Tibial artery (tissue), 4 donors: ENCODE measurements at regions not wholly inside any gene's neighbourhood (a gene's known extent, or its start where the extent isn't known, plus 50 kb on each side); places are given as distances from the start of the nearest gene placed in this dataset.

Experiments
- DNase-seq, 2 donors: peaks; one replicate each; pipeline ENCODE4 v3.0.0-alpha.2; 2019
- H3K27ac ChIP-seq, 2 donors: fragments of 200-600 bp; sonication (generic) in 1 of 2; 1 replicate in 1 of 2; 2 replicates in 1 of 2; pipeline ENCODE4 v1.5.1; 2018 to 2019; ENCODE audit warnings: mild to moderate bottlenecking in 1 of 2
- H3K27me3 ChIP-seq, 2 donors: fragments of 200-600 bp; sonication (generic) in 1 of 2; one replicate each; pipeline versions ENCODE4 v1.5.1 to v1.6.0; 2016 to 2019
- H3K36me3 ChIP-seq, 3 donors: fragments of 200-600 bp; sonication (generic) in 2 of 3; one replicate each; pipeline ENCODE4 v1.5.1; 2016 to 2019; ENCODE audit warnings: mild to moderate bottlenecking in 2 of 3
- H3K4me1 ChIP-seq, 4 donors: fragments of 200-600 bp; sonication (generic) in 2 of 4; 1 replicate in 3 of 4; 2 replicates in 1 of 4; pipeline ENCODE4 v1.5.1; 2016 to 2019
- H3K4me3 ChIP-seq, 2 donors: fragments of 200-600 bp; sonication (generic) in 1 of 2; 1 replicate in 1 of 2; 2 replicates in 1 of 2; pipeline ENCODE4 v1.5.1; 2018 to 2019; ENCODE audit warnings: mild to moderate bottlenecking in 2 of 2
- H3K9me3 ChIP-seq, 3 donors: fragments of 200-600 bp; sonication (generic) in 1 of 3; one replicate each; pipeline ENCODE4 v1.5.1; 2016 to 2019
- CTCF ChIP-seq, 2 experiments: fragments of 200-600 bp in 1 of 2; fragments of 450-650 bp in 1 of 2; IDR thresholded peaks; one replicate each; pipeline ENCODE4 v1.5.1; 2017 to 2019; ENCODE audit warnings: antibody characterized with exemption in 2 of 2, mild to moderate bottlenecking in 1 of 2, moderate library complexity in 1 of 2
- intact Hi-C: fragments of 100-400 bp; cut with DNase I; formaldehyde crosslinking; loops from one replicate; pipeline ENCODE4 v1.15.0; 2023; ENCODE audit warnings: low total_unique reads

- Histone ChIP-seq H3K36me3 (no peaks in the 10 kb centered on the region), H3K27ac (no peak overlapping the region), H3K4me3 (no peak overlapping the region), H3K27me3 (no peaks in the 10 kb centered on the region), H3K9me3 (no peaks in the 10 kb centered on the region), H3K4me1 (no peaks in the 10 kb centered on the region)
- intact Hi-C loops = no loop called here
- TF ChIP-seq CTCF (IDR thresholded peaks at IDR 0.05) = no peak
- no peak for DNase-seq
Measured at GRCh38 chr4:86530183-86530582, 63.9 kb upstream of the PTPN13 start.

- DNase-seq = no peak
- Histone ChIP-seq H3K4me1 (no peaks in the 10 kb centered on the region), H3K27ac (no peak overlapping the region), H3K36me3 (no peaks in the 10 kb centered on the region), H3K27me3 (no peaks in the 10 kb centered on the region), H3K9me3 (no peaks in the 10 kb centered on the region), H3K4me3 (no peak overlapping the region)
- intact Hi-C loops = no loop called here
- no peak for TF ChIP-seq CTCF (IDR thresholded peaks at IDR 0.05)
Measured at GRCh38 chr4:86531440-86531839, 62.7 kb upstream of the PTPN13 start.

- H3K36me3 ChIP-seq = no peaks in the 10 kb centered on the region
- no peaks in the 10 kb centered on the region for H3K4me1 ChIP-seq
- no peak for TF ChIP-seq CTCF (IDR thresholded peaks at IDR 0.05)
- intact Hi-C loops = no loop called here
- no peak for DNase-seq
- no peaks in the 10 kb centered on the region for H3K27me3 ChIP-seq
- no peak overlapping the region for H3K27ac ChIP-seq
- H3K9me3 ChIP-seq = no peaks in the 10 kb centered on the region
- H3K4me3 ChIP-seq = no peak overlapping the region
Measured at GRCh38 chr4:86532851-86533250, 61.3 kb upstream of the PTPN13 start.

GRCh38 chr4:86536151-86536550, 58.0 kb upstream of the PTPN13 start:
- no peak overlapping the region for H3K4me3 ChIP-seq
- no peak overlapping the region for H3K27ac ChIP-seq
- no peaks in the 10 kb centered on the region for H3K9me3 ChIP-seq
- intact Hi-C loops = no loop called here
- no peak for DNase-seq
- H3K36me3 ChIP-seq = no peaks in the 10 kb centered on the region
- TF ChIP-seq CTCF (IDR thresholded peaks at IDR 0.05) = no peak
- peaks cover 0 to 4% (median 0%) of the 10 kb centered on the region in 4 donors for H3K4me1 ChIP-seq
- H3K27me3 ChIP-seq = no peaks in the 10 kb centered on the region

GRCh38 chr4:86542319-86543027, 51.6 kb upstream of the PTPN13 start:
- no peak overlapping the region for H3K27ac ChIP-seq
- intact Hi-C loops = no loop called here
- H3K4me1 ChIP-seq = peaks cover 0 to 8% (median 0%) of the 10 kb centered on the region in 4 donors
- no peaks in the 10 kb centered on the region for H3K36me3 ChIP-seq
- H3K4me3 ChIP-seq = no peak overlapping the region
- H3K27me3 ChIP-seq = no peaks in the 10 kb centered on the region
- no peak for TF ChIP-seq CTCF (IDR thresholded peaks at IDR 0.05)
- no peaks in the 10 kb centered on the region for H3K9me3 ChIP-seq
- no peak for DNase-seq

- no peak overlapping the region for H3K27ac ChIP-seq
- DNase-seq = no peak
- TF ChIP-seq CTCF (IDR thresholded peaks at IDR 0.05) = no peak
- no peak overlapping the region for H3K4me3 ChIP-seq
- H3K36me3 ChIP-seq = no peaks in the 10 kb centered on the region
- H3K4me1 ChIP-seq = peaks cover 0 to 8% (median 0%) of the 10 kb centered on the region in 4 donors
- no peaks in the 10 kb centered on the region for H3K9me3 ChIP-seq
- no peaks in the 10 kb centered on the region for H3K27me3 ChIP-seq
- intact Hi-C loops = no loop called here
Measured at GRCh38 chr4:86543080-86543479, 51.0 kb upstream of the PTPN13 start.
